GM10266 (cell line): ENCODE measurements at regions not wholly inside any gene's neighbourhood (a gene's known extent, or its start where the extent isn't known, plus 50 kb on each side); places are given as distances from the start of the nearest gene placed in this dataset.

Source experiments
- DNase-seq: peaks from one replicate; pipeline ENCODE4 v3.0.0; 2012; ENCODE audit errors: extremely low spot score
- TF ChIP-seq, protein P1 (sequence below): IDR thresholded peaks from 2 replicates; pipeline ENCODE4 v1.5.1; 2012; ENCODE audit warnings: mild to moderate bottlenecking, low read depth; ENCODE audit not compliant: control insufficient read depth, insufficient read depth; ENCODE audit errors: missing control alignments

DNA sequence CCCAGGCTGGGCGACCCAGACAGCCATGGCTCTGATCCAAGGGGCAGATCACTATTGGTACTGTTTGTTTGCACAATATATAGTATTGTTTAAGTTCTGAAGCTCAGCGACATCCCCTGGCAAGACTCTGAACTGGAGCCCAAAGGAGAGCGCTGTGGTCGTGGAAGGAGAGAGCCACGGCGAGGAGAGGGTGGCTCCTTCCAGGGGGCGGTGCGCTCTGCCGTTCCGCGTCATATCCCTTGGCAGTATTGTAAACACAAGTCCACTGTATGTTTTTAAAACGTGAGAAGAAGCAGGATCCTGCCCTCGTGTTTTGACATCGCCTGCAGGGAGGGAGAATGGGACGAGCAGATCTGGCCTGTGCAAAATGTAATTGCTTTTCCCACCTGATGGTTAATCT is 185.5 kb downstream of the RAB28 start:
- TF ChIP-seq, protein P1, sequence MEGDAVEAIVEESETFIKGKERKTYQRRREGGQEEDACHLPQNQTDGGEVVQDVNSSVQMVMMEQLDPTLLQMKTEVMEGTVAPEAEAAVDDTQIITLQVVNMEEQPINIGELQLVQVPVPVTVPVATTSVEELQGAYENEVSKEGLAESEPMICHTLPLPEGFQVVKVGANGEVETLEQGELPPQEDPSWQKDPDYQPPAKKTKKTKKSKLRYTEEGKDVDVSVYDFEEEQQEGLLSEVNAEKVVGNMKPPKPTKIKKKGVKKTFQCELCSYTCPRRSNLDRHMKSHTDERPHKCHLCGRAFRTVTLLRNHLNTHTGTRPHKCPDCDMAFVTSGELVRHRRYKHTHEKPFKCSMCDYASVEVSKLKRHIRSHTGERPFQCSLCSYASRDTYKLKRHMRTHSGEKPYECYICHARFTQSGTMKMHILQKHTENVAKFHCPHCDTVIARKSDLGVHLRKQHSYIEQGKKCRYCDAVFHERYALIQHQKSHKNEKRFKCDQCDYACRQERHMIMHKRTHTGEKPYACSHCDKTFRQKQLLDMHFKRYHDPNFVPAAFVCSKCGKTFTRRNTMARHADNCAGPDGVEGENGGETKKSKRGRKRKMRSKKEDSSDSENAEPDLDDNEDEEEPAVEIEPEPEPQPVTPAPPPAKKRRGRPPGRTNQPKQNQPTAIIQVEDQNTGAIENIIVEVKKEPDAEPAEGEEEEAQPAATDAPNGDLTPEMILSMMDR: no peak
- DNase-seq: no peak

DNA sequence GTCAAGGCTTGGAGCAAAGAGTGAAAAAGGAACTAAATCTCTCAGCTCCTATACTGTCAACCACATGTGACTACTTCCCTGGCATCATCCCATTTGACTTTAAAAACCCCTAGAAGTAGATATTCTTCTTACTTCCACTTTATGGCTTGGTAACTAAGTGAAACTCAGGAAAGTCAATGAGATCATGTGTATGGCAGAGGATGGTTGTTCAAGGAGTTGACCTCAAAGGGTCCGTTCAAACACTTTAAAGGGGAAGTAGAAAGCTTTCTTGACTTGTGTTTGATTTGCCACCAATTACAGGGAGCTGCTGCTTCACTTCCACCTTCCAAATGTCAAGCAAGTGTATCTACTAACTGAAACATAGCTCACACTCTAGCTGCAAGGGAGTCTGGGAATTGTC is 187.2 kb downstream of the RAB28 start:
- no peak for DNase-seq
- TF ChIP-seq, protein P1: no peak

GRCh38 chr4:13294961-13295605 is 189.1 kb downstream of the RAB28 start:
- TF ChIP-seq, protein P1: no peak
- DNase-seq: no peak

- TF ChIP-seq, protein P1: no peak
- DNase-seq: no peak
These were observed 191.8 kb downstream of the RAB28 start for GRCh38 chr4:13292372-13292771.

- TF ChIP-seq, protein P1: no peak
- no peak for DNase-seq
These were observed 194.7 kb downstream of the RAB28 start for GRCh38 chr4:13289391-13289790.

DNA sequence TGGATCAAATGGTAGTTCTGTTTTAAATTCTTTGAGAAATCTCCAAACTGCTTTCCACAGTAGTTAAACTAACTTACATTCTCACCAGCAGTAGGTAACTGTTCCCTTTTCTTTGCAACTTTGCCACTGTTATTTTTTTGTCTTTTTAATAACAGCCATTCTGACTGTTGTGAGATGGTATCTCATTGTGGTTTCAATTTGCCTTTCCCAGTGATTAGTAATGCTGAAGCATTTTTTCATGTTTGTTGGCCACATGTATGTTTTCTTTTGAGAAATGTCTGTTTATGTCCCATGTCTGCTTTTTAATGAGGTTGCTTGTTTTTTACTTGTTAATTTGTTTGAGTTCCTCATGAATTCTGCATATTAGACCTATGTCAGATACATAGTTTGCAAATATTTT is 198.8 kb downstream of the RAB28 start:
- TF ChIP-seq, protein P1: no peak
- no peak for DNase-seq

DNA sequence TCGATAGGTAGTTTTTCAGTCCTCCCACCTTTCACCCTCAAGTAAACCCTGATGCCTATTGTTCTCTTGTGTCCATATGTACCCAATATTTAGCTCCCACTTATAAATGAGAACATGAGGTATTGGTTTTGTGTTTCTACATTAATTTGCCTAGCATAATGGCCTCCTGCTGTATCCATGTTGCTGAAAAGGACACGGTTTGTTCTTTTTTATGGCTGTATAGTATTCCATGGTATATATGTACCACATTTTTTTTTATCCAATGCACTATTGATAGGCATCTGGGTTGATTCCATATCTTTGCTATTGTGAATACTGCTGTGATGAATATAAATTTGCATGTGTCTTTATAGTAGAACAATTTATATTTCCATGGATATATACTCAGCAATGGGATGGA is 199.2 kb downstream of the RAB28 start:
- TF ChIP-seq, protein P1: no peak
- DNase-seq: no peak
